Body of pancreas (tissue), 4 donors: ENCODE measurements at regions not wholly inside any gene's neighbourhood (a gene's known extent, or its start where the extent isn't known, plus 50 kb on each side); places are given as distances from the start of the nearest gene placed in this dataset.

Experiments used
- ATAC-seq: fragments of 150-250 bp; one replicate; pipeline ENCODE4 v1.9.1; 2016
- DNase-seq, 4 donors: peaks; one replicate each; pipeline ENCODE4 v3.0.0-alpha.2; 2019
- H3K27ac ChIP-seq, 4 donors: fragments of 200-600 bp; sonication (generic); 1 replicate in 3 of 4; 2 replicates in 1 of 4; pipeline versions ENCODE4 v1.5.1 to v1.6.1; 2016 to 2019; ENCODE audit warnings: mild to moderate bottlenecking in 1 of 4, mixed read lengths in 1 of 4, moderate library complexity in 1 of 4
- H3K27me3 ChIP-seq, 2 donors: fragments of 200-600 bp; sonication (generic); one replicate each; pipeline ENCODE4 v1.6.0; 2016; ENCODE audit warnings: mild to moderate bottlenecking in 1 of 2
- H3K36me3 ChIP-seq, 2 donors: fragments of 200-600 bp; sonication (generic); replicated peaks in 1 of 2; 2 replicates each; pipeline ENCODE4 v1.5.1; 2016; ENCODE audit warnings: low read depth in 2 of 2; ENCODE audit not compliant: insufficient read depth in 1 of 2
- H3K4me1 ChIP-seq: fragments of 200-600 bp; sonication (generic); one replicate; pipeline ENCODE4 v1.6.0; 2016
- H3K4me3 ChIP-seq, 2 donors: fragments of 200-600 bp; sonication (generic); 1 replicate in 1 of 2; 2 replicates in 1 of 2; pipeline ENCODE4 v1.5.1; 2016 to 2019
- H3K9me3 ChIP-seq, 3 donors: fragments of 200-600 bp; sonication (generic); 1 replicate in 2 of 3; 2 replicates in 1 of 3; pipeline ENCODE4 v1.5.1; 2016
- POLR2A ChIP-seq, 3 donors: fragments of 450-650 bp; IDR thresholded peaks; one replicate each; pipeline ENCODE4 v1.6.1; 2016; ENCODE audit warnings: antibody characterized with exemption in 3 of 3, mild to moderate bottlenecking in 2 of 3
- WGBS, 2 donors: methylation state at CpG; one replicate each; pipeline ENCODE4 v1.1.5; 2017; 5-methylcytosine and 5-hydroxymethylcytosine counted together
- intact Hi-C: fragments of 100-400 bp; cut with DNase I; formaldehyde crosslinking; loops from one replicate; pipeline ENCODE4 v1.15.1; 2023
- TF ChIP-seq, protein P1 (sequence below), 7 experiments: fragments of 450-650 bp in 4 of 7; fragments of 200-600 bp in 3 of 7; sonication (generic) in 3 of 7; IDR thresholded peaks; one replicate each; pipeline ENCODE4 v1.5.1; 2016 to 2019; ENCODE audit warnings: antibody characterized with exemption in 7 of 7

DNA sequence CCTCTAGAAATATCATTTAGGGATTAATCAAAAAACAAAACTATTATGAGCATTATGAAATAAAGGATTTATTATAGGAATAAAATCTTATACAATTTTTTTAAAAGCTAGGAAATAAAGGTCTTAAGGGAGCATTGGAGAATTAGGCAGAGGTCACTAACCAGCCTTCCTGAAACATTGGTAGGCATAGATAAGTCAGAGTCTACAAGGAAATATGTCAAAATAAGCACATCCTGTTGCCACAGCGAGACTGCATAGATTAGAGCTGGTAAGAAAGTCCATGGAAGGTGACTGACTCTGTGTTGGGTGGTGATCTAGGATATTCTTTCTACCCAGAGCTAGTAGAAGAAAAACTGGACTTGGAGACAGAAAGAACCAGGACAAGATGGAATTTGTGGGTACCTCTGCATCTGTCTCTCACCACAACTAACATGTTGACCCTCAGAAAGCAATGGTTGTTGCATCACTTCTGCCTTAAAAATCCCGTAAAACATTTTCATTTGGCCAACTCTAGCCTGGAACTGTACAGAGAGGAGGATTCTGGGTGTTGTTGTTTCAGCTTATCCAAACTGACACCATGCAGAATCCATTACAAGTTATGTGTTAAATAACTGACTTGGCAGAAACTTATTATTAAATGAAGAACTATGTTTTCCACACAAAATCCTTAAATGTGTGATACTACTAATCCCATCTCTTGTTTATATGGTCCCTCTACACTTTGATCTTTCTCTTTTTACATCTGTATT, 77.1 kb downstream of the FBXO5 start:
- H3K4me3 ChIP-seq, result no peak overlapping the region
- H3K9me3 ChIP-seq, result no peaks in the 10 kb centered on the region
- no peak for TF ChIP-seq POLR2A (IDR thresholded peaks at IDR 0.05)
- TF ChIP-seq, protein P1, sequence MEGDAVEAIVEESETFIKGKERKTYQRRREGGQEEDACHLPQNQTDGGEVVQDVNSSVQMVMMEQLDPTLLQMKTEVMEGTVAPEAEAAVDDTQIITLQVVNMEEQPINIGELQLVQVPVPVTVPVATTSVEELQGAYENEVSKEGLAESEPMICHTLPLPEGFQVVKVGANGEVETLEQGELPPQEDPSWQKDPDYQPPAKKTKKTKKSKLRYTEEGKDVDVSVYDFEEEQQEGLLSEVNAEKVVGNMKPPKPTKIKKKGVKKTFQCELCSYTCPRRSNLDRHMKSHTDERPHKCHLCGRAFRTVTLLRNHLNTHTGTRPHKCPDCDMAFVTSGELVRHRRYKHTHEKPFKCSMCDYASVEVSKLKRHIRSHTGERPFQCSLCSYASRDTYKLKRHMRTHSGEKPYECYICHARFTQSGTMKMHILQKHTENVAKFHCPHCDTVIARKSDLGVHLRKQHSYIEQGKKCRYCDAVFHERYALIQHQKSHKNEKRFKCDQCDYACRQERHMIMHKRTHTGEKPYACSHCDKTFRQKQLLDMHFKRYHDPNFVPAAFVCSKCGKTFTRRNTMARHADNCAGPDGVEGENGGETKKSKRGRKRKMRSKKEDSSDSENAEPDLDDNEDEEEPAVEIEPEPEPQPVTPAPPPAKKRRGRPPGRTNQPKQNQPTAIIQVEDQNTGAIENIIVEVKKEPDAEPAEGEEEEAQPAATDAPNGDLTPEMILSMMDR (IDR thresholded peaks at IDR 0.05), result no peak
- H3K4me1 ChIP-seq, result no peaks in the 10 kb centered on the region
- 59 to 66% methylated on average over 2 of the region's 2 CpGs for WGBS, 2 donors
- no peak overlapping the region for H3K27ac ChIP-seq
- ATAC-seq, result no peak
- intact Hi-C loops, result no loop called here
- no peaks in the 10 kb centered on the region for H3K36me3 ChIP-seq
- no peak for DNase-seq
- H3K27me3 ChIP-seq, result no peaks in the 10 kb centered on the region

DNA sequence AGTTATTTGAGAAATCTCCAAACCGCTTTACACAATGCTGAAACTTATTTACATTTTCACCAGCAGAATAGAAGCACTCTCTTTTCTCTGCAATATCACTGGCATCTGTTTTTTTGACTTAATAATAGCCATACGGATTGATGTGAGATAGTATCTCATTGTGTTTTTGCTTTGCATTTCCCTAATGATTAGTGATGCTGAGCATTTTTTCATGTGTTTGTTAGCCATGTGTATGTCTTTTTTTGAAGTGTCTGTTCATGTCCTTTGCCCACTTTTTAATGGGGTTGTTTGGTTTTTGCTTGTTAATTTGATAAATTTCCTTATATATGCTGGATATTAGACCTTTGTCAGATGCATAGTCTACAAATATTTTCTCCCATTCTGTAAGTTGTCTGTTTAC, 73.6 kb downstream of the FBXO5 start:
- no peak overlapping the region for H3K4me3 ChIP-seq
- H3K4me1 ChIP-seq, result no peaks in the 10 kb centered on the region
- DNase-seq, result no peak
- TF ChIP-seq, protein P1 (IDR thresholded peaks at IDR 0.05), result no peak
- no peak for TF ChIP-seq POLR2A (IDR thresholded peaks at IDR 0.05)
- no peaks in the 10 kb centered on the region for H3K36me3 ChIP-seq
- no peak for ATAC-seq
- intact Hi-C loops, result no loop called here
- H3K27ac ChIP-seq, result no peak overlapping the region
- no peaks in the 10 kb centered on the region for H3K27me3 ChIP-seq
- WGBS, 2 donors, result 56 to 67% methylated on average over 2 of the region's 2 CpGs
- H3K9me3 ChIP-seq, result no peaks in the 10 kb centered on the region

DNA sequence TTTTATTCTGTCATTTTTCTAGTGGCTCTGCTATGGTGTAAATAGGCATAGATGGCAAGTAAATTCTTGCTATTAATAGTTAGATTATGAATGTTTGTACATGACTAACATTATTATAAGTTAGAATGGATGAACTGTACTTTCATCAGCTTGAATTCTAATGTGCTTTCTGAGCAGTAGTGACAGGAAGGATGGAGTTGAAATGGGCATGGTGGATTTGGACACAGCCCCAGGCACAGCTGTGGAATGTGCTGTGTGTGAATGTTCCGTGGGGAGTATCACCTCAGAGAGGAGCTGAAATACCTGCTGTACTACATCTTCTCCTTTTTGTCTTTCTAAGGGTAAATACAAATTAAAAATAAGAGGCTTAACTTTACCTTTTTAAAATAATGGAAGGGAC, 66.8 kb downstream of the FBXO5 start:
- Histone ChIP-seq H3K36me3 (no peaks in the 10 kb centered on the region), H3K4me1 (no peaks in the 10 kb centered on the region), H3K27ac (no peak overlapping the region), H3K27me3 (no peaks in the 10 kb centered on the region), H3K4me3 (no peak overlapping the region), H3K9me3 (no peaks in the 10 kb centered on the region)
- DNase-seq (no peak), ATAC-seq (no peak)
- 40 to 52% methylated on average over 1 of the region's 1 CpG for WGBS, 2 donors
- intact Hi-C loops, result no loop called here
- no peak for TF ChIP-seq POLR2A (IDR thresholded peaks at IDR 0.05)
- TF ChIP-seq, protein P1 (IDR thresholded peaks at IDR 0.05), result no peak

DNA sequence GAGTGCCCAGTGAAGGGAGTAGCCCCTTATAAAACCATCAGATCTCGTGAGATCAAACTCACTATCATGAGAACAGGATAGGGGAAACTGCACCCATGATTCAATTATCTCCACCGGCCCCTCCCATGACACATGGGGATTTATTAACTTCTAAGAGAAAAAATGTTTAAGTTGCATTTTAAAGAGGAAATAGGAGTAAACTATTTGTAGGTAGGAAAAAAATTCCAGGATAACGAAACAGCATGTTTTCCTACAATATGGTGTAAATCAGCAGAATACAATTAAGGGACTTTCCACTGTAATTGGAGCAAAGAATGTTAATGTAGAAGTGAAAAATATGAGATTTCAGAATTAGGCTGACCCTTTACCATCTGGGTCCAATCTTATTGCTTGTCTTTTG, 63.9 kb downstream of the FBXO5 start:
- TF ChIP-seq, protein P1 (IDR thresholded peaks at IDR 0.05), result no peak
- no peak for TF ChIP-seq POLR2A (IDR thresholded peaks at IDR 0.05)
- H3K9me3 ChIP-seq, result no peaks in the 10 kb centered on the region
- no peak for ATAC-seq
- intact Hi-C loops, result no loop called here
- H3K27me3 ChIP-seq, result no peaks in the 10 kb centered on the region
- 52 to 63% methylated on average over 3 of the region's 3 CpGs for WGBS, 2 donors
- no peaks in the 10 kb centered on the region for H3K36me3 ChIP-seq
- no peak overlapping the region for H3K4me3 ChIP-seq
- no peaks in the 10 kb centered on the region for H3K4me1 ChIP-seq
- no peak overlapping the region for H3K27ac ChIP-seq
- no peak for DNase-seq

DNA sequence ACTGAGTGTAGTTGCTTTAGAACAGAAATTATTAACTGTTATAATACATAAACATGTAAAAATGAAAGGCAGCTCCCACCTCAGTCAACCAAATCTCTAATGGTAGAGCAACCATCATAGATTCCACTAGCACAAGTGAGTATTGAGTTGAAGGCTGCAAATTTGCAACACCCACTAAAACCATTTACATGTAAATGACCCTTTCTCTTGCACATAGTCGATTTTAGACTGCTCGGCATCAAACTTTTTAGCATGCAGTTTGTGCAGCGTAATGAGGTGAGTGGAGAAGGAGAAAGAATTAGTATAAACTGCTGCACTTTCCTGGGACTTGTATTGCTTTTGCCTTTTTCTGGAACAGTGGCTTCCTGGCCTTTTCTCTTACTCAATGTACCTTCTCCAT, 62.8 kb downstream of the FBXO5 start:
- intact Hi-C loops, result no loop called here
- no peak for DNase-seq

More for the DNA sequence above, 62.8 kb downstream of the FBXO5 start:
- Histone ChIP-seq H3K4me1 (no peaks in the 10 kb centered on the region), H3K27ac (no peak overlapping the region), H3K36me3 (no peaks in the 10 kb centered on the region), H3K9me3 (no peaks in the 10 kb centered on the region), H3K27me3 (no peaks in the 10 kb centered on the region), H3K4me3 (no peak overlapping the region)
- ATAC-seq, result no peak
- TF ChIP-seq, protein P1 (IDR thresholded peaks at IDR 0.05), result no peak
- TF ChIP-seq POLR2A (IDR thresholded peaks at IDR 0.05), result no peak
- 78 to 91% methylated on average over 3 of the region's 3 CpGs for WGBS, 2 donors
